ENCODE measurements at regions not wholly inside any gene's neighbourhood (a gene's known extent, or its start where the extent isn't known, plus 50 kb on each side); places are given as distances from the start of the nearest gene placed in this dataset.
"Not testable (repeated sequence)": the region's sequence is repeated elsewhere in the genome, so short reads cannot be mapped to it uniquely, and the experiment has no call there.

DNA sequence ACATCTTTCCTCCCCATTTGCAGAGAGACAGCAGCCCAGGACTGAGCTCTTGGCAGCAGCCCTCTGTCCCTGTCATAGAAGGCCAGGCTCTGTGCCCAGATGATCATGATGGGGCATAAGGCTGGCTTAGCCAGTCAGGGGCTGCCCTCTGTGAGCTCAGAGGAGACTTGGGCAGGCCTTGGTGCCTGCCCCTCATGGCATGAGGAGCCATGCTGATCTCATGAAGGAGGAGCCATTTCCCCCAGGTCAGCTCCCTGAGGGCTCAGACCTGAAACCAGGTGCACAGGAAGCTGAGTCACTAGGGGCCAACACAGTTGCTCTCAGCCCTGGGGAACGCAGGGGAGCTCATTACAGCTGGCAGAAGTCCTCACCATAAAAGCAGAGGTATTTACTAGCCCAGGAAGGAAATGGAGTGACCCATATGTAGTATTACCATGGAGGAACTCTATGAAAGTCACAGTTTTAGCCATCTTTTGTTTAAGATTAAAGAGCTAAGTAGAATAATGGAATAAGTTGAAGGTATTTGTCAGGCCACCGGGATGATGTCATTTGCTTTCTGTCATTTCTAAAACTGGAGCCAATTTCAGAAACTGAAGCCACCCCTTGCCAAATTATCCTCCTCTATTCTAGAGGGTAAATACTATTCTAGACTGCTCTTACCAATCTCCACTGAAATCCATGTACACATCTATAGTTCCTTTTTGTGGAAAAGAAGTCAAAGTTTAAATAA is 362.4 kb upstream of the ZNF32 start:
- Histone ChIP-seq H3K36me3 (ENCODE audit: control insufficient read depth, insufficient read depth, low read length) (no peaks in the 10 kb centered on the region), H3K4me1 (ENCODE audit: control insufficient read depth, insufficient read depth, low read length) (no peaks in the 10 kb centered on the region), H3K4me3 (ENCODE audit: low read length) (no peak overlapping the region), H3K27me3 (ENCODE audit: control insufficient read depth, insufficient read depth, low read length) (no peaks in the 10 kb centered on the region), H3K27ac (ENCODE audit: low read depth, low read length) (no peak overlapping the region), H3K9ac (ENCODE audit: low read length) (no peak overlapping the region)

GRCh38 chr10:44009891-44010632 is 361.4 kb upstream of the ZNF32 start:
- no peaks in the 10 kb centered on the region for H3K4me1 ChIP-seq (ENCODE audit: control insufficient read depth, insufficient read depth, low read length)
- H3K9ac ChIP-seq (ENCODE audit: low read length) = no peak overlapping the region
- H3K27ac ChIP-seq (ENCODE audit: low read depth, low read length) = no peak overlapping the region
- no peak overlapping the region for H3K4me3 ChIP-seq (ENCODE audit: low read length)
- no peaks in the 10 kb centered on the region for H3K36me3 ChIP-seq (ENCODE audit: control insufficient read depth, insufficient read depth, low read length)
- H3K27me3 ChIP-seq (ENCODE audit: control insufficient read depth, insufficient read depth, low read length) = no peaks in the 10 kb centered on the region

GRCh38 chr10:44008917-44009709 is 360.4 kb upstream of the ZNF32 start:
- H3K9ac ChIP-seq (ENCODE audit: low read length) = no peak overlapping the region
- no peaks in the 10 kb centered on the region for H3K27me3 ChIP-seq (ENCODE audit: control insufficient read depth, insufficient read depth, low read length)
- H3K36me3 ChIP-seq (ENCODE audit: control insufficient read depth, insufficient read depth, low read length) = no peaks in the 10 kb centered on the region
- no peaks in the 10 kb centered on the region for H3K4me1 ChIP-seq (ENCODE audit: control insufficient read depth, insufficient read depth, low read length)
- H3K4me3 ChIP-seq (ENCODE audit: low read length) = no peak overlapping the region
- no peak overlapping the region for H3K27ac ChIP-seq (ENCODE audit: low read depth, low read length)

DNA sequence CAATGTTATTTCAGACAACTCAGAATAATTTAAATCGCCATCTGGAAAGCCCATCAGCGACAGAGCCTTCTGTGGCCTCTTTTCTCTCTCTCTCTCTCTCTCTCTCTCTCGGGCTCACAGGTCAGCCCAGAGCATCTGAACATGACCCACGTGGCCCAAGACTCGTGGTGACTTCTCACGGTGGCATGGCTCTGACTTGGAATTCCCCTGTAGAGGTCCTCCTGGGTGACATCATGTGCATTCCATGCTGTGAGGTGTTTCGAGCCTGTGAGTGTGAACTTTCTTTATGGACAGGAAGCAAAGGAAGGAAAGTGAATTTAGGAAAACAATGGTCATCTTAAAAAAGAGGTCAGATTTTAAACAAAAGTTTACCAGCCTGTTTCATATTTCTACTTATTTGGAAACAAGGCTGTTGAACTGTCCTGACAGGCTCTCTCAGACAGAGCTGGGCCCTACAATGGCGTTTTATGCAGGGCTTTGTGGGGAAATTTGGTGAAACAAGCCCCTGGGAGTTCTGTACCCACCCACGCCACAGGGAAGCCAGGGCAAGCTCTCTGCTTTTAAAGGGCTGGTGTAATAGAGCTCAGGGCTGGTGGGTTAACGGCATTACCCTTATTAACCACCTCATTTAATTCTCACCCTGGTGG is 359.7 kb upstream of the ZNF32 start:
- H3K4me1 ChIP-seq (ENCODE audit: control insufficient read depth, insufficient read depth, low read length) = no peaks in the 10 kb centered on the region
- no peaks in the 10 kb centered on the region for H3K27me3 ChIP-seq (ENCODE audit: control insufficient read depth, insufficient read depth, low read length)
- no peaks in the 10 kb centered on the region for H3K36me3 ChIP-seq (ENCODE audit: control insufficient read depth, insufficient read depth, low read length)
- no peak overlapping the region for H3K27ac ChIP-seq (ENCODE audit: low read depth, low read length)
- no peak overlapping the region for H3K9ac ChIP-seq (ENCODE audit: low read length)
- H3K4me3 ChIP-seq (ENCODE audit: low read length) = no peak overlapping the region

- no peak overlapping the region for H3K27ac ChIP-seq (ENCODE audit: low read depth, low read length)
- no peaks in the 10 kb centered on the region for H3K4me1 ChIP-seq (ENCODE audit: control insufficient read depth, insufficient read depth, low read length)
- no peak overlapping the region for H3K4me3 ChIP-seq (ENCODE audit: low read length)
These were observed 358.1 kb upstream of the ZNF32 start for GRCh38 chr10:44006771-44007170.

DNA sequence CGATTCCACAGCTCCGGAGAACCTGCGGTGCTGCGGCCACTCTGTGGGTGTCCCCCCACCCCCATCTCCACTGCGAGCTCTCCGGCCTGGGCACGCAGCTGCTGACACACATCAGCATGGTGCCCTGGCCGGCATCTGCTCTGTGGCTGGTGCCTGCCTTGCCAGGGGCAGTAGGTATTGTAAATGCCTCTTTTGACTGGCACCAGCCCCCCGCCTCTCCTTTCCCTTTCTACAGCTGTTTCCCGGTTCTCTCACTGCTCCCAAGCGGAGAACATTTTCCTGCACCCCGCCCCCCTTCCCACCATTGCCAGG is 357.1 kb upstream of the ZNF32 start:
- Histone ChIP-seq H3K27me3 (ENCODE audit: control insufficient read depth, insufficient read depth, low read length) (no peaks in the 10 kb centered on the region), H3K27ac (ENCODE audit: low read depth, low read length) (no peak overlapping the region), H3K4me3 (ENCODE audit: low read length) (no peak overlapping the region), H3K4me1 (ENCODE audit: control insufficient read depth, insufficient read depth, low read length) (no peaks in the 10 kb centered on the region), H3K36me3 (ENCODE audit: control insufficient read depth, insufficient read depth, low read length) (no peaks in the 10 kb centered on the region), H3K9ac (ENCODE audit: low read length) (no peak overlapping the region)

More at GRCh38 chr10:44006771-44007170, 358.1 kb upstream of the ZNF32 start:
- Histone ChIP-seq H3K36me3 (ENCODE audit: control insufficient read depth, insufficient read depth, low read length) (no peaks in the 10 kb centered on the region), H3K27me3 (ENCODE audit: control insufficient read depth, insufficient read depth, low read length) (no peaks in the 10 kb centered on the region), H3K9ac (ENCODE audit: low read length) (no peak overlapping the region)

DNA sequence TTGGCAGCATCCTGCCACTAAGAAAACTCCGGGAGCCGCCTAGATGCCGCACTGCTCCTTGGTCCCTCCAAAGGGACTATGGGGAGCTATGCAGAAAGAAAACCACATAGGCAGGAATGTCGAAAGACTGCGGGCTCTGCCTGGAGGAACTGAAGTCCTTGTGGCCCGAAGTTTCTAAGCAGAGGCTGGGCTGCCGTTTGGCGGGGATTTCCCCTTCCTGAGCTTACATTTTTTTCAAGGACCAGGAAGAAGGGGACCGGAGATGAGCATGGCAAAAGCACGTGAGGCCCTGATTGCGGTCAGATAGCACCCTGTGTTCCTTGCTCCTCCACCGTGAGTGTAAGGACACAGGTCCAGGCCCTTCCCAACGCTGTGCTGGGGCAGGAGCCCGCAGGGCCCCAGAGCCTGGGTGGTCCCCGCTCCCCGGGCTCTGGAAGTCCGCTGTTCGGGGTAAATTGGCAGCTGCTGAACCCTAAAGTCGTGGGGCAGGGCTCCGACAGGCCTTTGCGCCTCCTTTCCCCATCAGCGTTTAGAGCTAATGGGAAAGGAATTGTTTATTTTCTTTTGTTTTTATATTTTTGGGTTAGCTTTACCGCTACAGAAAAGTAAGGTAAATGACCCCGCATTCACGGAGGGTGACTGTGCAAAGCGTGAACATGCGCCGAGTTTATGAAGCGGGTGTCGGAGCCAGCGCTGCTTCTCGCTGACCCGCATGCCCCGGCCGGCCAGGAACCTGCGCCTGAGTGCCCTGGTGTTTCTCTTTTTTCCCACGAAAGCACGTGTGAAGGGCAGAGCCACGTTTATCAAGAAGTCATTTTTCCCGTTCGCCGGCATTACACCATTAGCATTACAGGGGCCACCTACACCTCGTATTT is 356.5 kb upstream of the ZNF32 start:
- H3K27me3 ChIP-seq (ENCODE audit: control insufficient read depth, insufficient read depth, low read length) = no peaks in the 10 kb centered on the region

GRCh38 chr10:43998021-43998809 is 349.5 kb upstream of the ZNF32 start:
- Histone ChIP-seq H3K27ac (ENCODE audit: low read depth, low read length) (no peak overlapping the region), H3K36me3 (ENCODE audit: control insufficient read depth, insufficient read depth, low read length) (no peaks in the 10 kb centered on the region), H3K27me3 (ENCODE audit: control insufficient read depth, insufficient read depth, low read length) (no peaks in the 10 kb centered on the region), H3K9ac (ENCODE audit: low read length) (no peak overlapping the region), H3K4me3 (ENCODE audit: low read length) (no peak overlapping the region), H3K4me1 (ENCODE audit: control insufficient read depth, insufficient read depth, low read length) (no peaks in the 10 kb centered on the region)

More for the DNA sequence above, 356.5 kb upstream of the ZNF32 start:
- Histone ChIP-seq H3K9ac (ENCODE audit: low read length) (no peak overlapping the region), H3K36me3 (ENCODE audit: control insufficient read depth, insufficient read depth, low read length) (no peaks in the 10 kb centered on the region), H3K4me3 (ENCODE audit: low read length) (no peak overlapping the region), H3K4me1 (ENCODE audit: control insufficient read depth, insufficient read depth, low read length) (no peaks in the 10 kb centered on the region), H3K27ac (ENCODE audit: low read depth, low read length) (no peak overlapping the region)

DNA sequence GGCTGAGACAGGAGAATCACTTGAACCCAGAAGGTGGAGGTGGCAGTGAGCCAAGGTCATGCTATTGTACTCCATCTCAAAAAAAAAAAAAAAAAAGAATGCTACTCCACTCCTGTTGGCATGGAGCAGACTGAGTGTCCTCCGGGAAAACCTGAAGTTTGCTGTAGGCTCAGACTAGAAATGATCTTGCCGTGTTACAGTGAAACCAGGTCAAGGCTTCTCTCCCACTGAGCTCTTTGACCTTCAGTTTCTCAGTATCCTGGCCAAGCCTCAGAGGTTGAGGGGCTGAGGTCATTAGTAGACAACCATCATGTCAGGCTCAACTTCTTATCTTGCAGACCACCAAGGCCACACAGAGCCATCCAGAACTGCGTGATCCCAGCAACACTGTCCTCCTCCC is 348.6 kb upstream of the ZNF32 start:
- Histone ChIP-seq H3K27ac (ENCODE audit: low read depth, low read length) (no peak overlapping the region), H3K9ac (ENCODE audit: low read length) (no peak overlapping the region), H3K27me3 (ENCODE audit: control insufficient read depth, insufficient read depth, low read length) (no peaks in the 10 kb centered on the region), H3K4me1 (ENCODE audit: control insufficient read depth, insufficient read depth, low read length) (no peaks in the 10 kb centered on the region), H3K36me3 (ENCODE audit: control insufficient read depth, insufficient read depth, low read length) (no peaks in the 10 kb centered on the region), H3K4me3 (ENCODE audit: low read length) (no peak overlapping the region)

DNA sequence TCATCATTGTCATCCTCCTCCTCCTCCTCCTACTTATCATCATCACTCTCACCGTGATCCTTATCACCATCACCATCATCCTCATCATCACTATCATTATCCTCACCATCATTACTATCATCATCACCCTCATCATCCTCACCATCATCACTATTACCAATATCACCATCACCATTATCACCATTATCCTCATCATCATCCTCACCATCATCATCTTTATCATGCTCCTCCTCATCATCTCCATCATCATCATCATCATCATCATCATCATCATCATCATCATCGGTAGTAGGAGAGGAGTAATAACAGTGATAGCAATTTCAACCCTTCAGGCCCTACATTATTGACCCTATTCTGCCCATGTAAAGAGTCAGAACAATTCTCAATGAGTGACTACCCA is 345.9 kb upstream of the ZNF32 start:
- H3K4me3 ChIP-seq (ENCODE audit: low read length) = no peak overlapping the region
- H3K4me1 ChIP-seq (ENCODE audit: control insufficient read depth, insufficient read depth, low read length) = no peaks in the 10 kb centered on the region
- H3K36me3 ChIP-seq (ENCODE audit: control insufficient read depth, insufficient read depth, low read length) = no peaks in the 10 kb centered on the region
- no peak overlapping the region for H3K9ac ChIP-seq (ENCODE audit: low read length)
- no peaks in the 10 kb centered on the region for H3K27me3 ChIP-seq (ENCODE audit: control insufficient read depth, insufficient read depth, low read length)
- H3K27ac ChIP-seq (ENCODE audit: low read depth, low read length) = no peak overlapping the region

DNA sequence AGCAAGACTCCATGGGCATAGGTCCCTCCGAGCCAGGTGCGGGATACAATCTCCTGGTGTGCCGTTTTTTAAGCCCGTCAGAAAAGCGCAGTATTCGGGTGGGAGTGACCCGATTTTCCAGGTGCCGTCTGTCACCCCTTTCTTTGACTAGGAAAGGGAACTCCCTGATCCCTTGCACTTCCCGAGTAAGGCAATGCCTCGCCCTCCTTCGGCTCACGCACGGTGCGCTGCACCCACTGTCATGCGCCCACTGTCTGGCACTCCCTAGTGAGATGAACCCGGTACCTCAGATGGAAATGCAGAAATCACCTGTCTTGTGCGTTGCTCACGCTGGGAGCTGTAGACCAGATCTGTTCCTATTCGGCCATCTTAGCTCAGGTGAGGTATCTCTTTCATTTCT is 344.1 kb upstream of the ZNF32 start:
- not testable (repeated sequence) for H3K4me1 ChIP-seq (ENCODE audit: control insufficient read depth, insufficient read depth, low read length); H3K27ac ChIP-seq (ENCODE audit: low read depth, low read length); H3K9ac ChIP-seq (ENCODE audit: low read length); H3K4me3 ChIP-seq (ENCODE audit: low read length); H3K27me3 ChIP-seq (ENCODE audit: control insufficient read depth, insufficient read depth, low read length); H3K36me3 ChIP-seq (ENCODE audit: control insufficient read depth, insufficient read depth, low read length)
